ENCODE measurements at regions not wholly inside any gene's neighbourhood (a gene's known extent, or its start where the extent isn't known, plus 50 kb on each side); places are given as distances from the start of the nearest gene placed in this dataset.
"Not testable (repeated sequence)": the region's sequence is repeated elsewhere in the genome, so short reads cannot be mapped to it uniquely, and the experiment has no call there.

GRCh38 chr1:94754095-94754494 is 66.1 kb upstream of the SLC44A3 start:
- Histone ChIP-seq H3K9ac (ENCODE audit: insufficient read length, low read depth) (no peak overlapping the region), H3K9me3 (ENCODE audit: insufficient read depth, low read length) (peaks cover 8% of the 10 kb centered on the region), H3K4me1 (ENCODE audit: insufficient read depth, insufficient read length) (peaks cover 4% of the 10 kb centered on the region), H3K36me3 (ENCODE audit: insufficient read depth, insufficient read length, low read length) (no peaks in the 10 kb centered on the region), H3K27me3 (ENCODE audit: insufficient read depth, insufficient read length) (no peaks in the 10 kb centered on the region), H3K4me3 (ENCODE audit: insufficient read length, low read depth) (no peak overlapping the region)
- DNase-seq (ENCODE audit: low read depth, low spot score) = no peak
- no peak for TF ChIP-seq SUZ12 (IDR thresholded peaks at IDR 0.05; ENCODE audit: extremely low read depth, insufficient read depth, insufficient read length)
- TF ChIP-seq YY1 (IDR thresholded peaks at IDR 0.05; ENCODE audit: insufficient read depth, insufficient read length) = no peak
- no peak for TF ChIP-seq ZNF274 (IDR thresholded peaks at IDR 0.05; ENCODE audit: low read depth, low read length)

GRCh38 chr1:94753171-94753972 is 66.8 kb upstream of the SLC44A3 start:
- no peaks in the 10 kb centered on the region for H3K27me3 ChIP-seq (ENCODE audit: insufficient read depth, insufficient read length)
- H3K4me3 ChIP-seq (ENCODE audit: insufficient read length, low read depth) = no peak overlapping the region
- peaks cover 9% of the 10 kb centered on the region for H3K9me3 ChIP-seq (ENCODE audit: insufficient read depth, low read length)
- no peak for DNase-seq (ENCODE audit: low read depth, low spot score)
- TF ChIP-seq SUZ12 (IDR thresholded peaks at IDR 0.05; ENCODE audit: extremely low read depth, insufficient read depth, insufficient read length) (no peak), YY1 (IDR thresholded peaks at IDR 0.05; ENCODE audit: insufficient read depth, insufficient read length) (no peak), ZNF274 (IDR thresholded peaks at IDR 0.05; ENCODE audit: low read depth, low read length) (no peak)
- peaks cover 4% of the 10 kb centered on the region for H3K4me1 ChIP-seq (ENCODE audit: insufficient read depth, insufficient read length)
- H3K36me3 ChIP-seq (ENCODE audit: insufficient read depth, insufficient read length, low read length) = no peaks in the 10 kb centered on the region
- no peak overlapping the region for H3K9ac ChIP-seq (ENCODE audit: insufficient read length, low read depth)

GRCh38 chr1:94751483-94751882 is 68.7 kb upstream of the SLC44A3 start:
- not testable (repeated sequence) for H3K9ac ChIP-seq (ENCODE audit: insufficient read length, low read depth); H3K27me3 ChIP-seq (ENCODE audit: insufficient read depth, insufficient read length); H3K4me1 ChIP-seq (ENCODE audit: insufficient read depth, insufficient read length); H3K36me3 ChIP-seq (ENCODE audit: insufficient read depth, insufficient read length, low read length); H3K4me3 ChIP-seq (ENCODE audit: insufficient read length, low read depth); H3K9me3 ChIP-seq (ENCODE audit: insufficient read depth, low read length); DNase-seq (ENCODE audit: low read depth, low spot score)

- Histone ChIP-seq H3K9ac (ENCODE audit: insufficient read length, low read depth) (no peak overlapping the region), H3K36me3 (ENCODE audit: insufficient read depth, insufficient read length, low read length) (no peaks in the 10 kb centered on the region), H3K4me1 (ENCODE audit: insufficient read depth, insufficient read length) (no peaks in the 10 kb centered on the region), H3K27me3 (ENCODE audit: insufficient read depth, insufficient read length) (no peaks in the 10 kb centered on the region), H3K4me3 (ENCODE audit: insufficient read length, low read depth) (no peak overlapping the region), H3K9me3 (ENCODE audit: insufficient read depth, low read length) (peaks cover 9% of the 10 kb centered on the region)
- no peak for DNase-seq (ENCODE audit: low read depth, low spot score)
- no peak for TF ChIP-seq ZNF274 (IDR thresholded peaks at IDR 0.05; ENCODE audit: low read depth, low read length)
- no peak for TF ChIP-seq SUZ12 (IDR thresholded peaks at IDR 0.05; ENCODE audit: extremely low read depth, insufficient read depth, insufficient read length)
- TF ChIP-seq YY1 (IDR thresholded peaks at IDR 0.05; ENCODE audit: insufficient read depth, insufficient read length) = no peak
These were observed 73.3 kb upstream of the SLC44A3 start for GRCh38 chr1:94746635-94747525.

GRCh38 chr1:94745742-94746141 is 74.4 kb upstream of the SLC44A3 start:
- no peaks in the 10 kb centered on the region for H3K27me3 ChIP-seq (ENCODE audit: insufficient read depth, insufficient read length)
- H3K36me3 ChIP-seq (ENCODE audit: insufficient read depth, insufficient read length, low read length) = no peaks in the 10 kb centered on the region
- H3K9ac ChIP-seq (ENCODE audit: insufficient read length, low read depth) = no peak overlapping the region
- H3K4me3 ChIP-seq (ENCODE audit: insufficient read length, low read depth) = no peak overlapping the region
- DNase-seq (ENCODE audit: low read depth, low spot score) = no peak
- TF ChIP-seq SUZ12 (IDR thresholded peaks at IDR 0.05; ENCODE audit: extremely low read depth, insufficient read depth, insufficient read length) (no peak), YY1 (IDR thresholded peaks at IDR 0.05; ENCODE audit: insufficient read depth, insufficient read length) (no peak), ZNF274 (IDR thresholded peaks at IDR 0.05; ENCODE audit: low read depth, low read length) (no peak)
- H3K9me3 ChIP-seq (ENCODE audit: insufficient read depth, low read length) = peaks cover 9% of the 10 kb centered on the region
- H3K4me1 ChIP-seq (ENCODE audit: insufficient read depth, insufficient read length) = no peaks in the 10 kb centered on the region

GRCh38 chr1:94743862-94744261 is 76.3 kb upstream of the SLC44A3 start:
- Histone ChIP-seq H3K4me1 (ENCODE audit: insufficient read depth, insufficient read length) (no peaks in the 10 kb centered on the region), H3K4me3 (ENCODE audit: insufficient read length, low read depth) (no peak overlapping the region), H3K36me3 (ENCODE audit: insufficient read depth, insufficient read length, low read length) (no peaks in the 10 kb centered on the region), H3K27me3 (ENCODE audit: insufficient read depth, insufficient read length) (no peaks in the 10 kb centered on the region), H3K9ac (ENCODE audit: insufficient read length, low read depth) (no peak overlapping the region), H3K9me3 (ENCODE audit: insufficient read depth, low read length) (no peaks in the 10 kb centered on the region)
- TF ChIP-seq YY1 (IDR thresholded peaks at IDR 0.05; ENCODE audit: insufficient read depth, insufficient read length) (no peak), ZNF274 (IDR thresholded peaks at IDR 0.05; ENCODE audit: low read depth, low read length) (no peak), SUZ12 (IDR thresholded peaks at IDR 0.05; ENCODE audit: extremely low read depth, insufficient read depth, insufficient read length) (no peak)
- DNase-seq (ENCODE audit: low read depth, low spot score) = no peak

GRCh38 chr1:94741996-94742395 is 78.2 kb upstream of the SLC44A3 start:
- Histone ChIP-seq H3K9me3 (ENCODE audit: insufficient read depth, low read length) (no peaks in the 10 kb centered on the region), H3K4me1 (ENCODE audit: insufficient read depth, insufficient read length) (no peaks in the 10 kb centered on the region), H3K36me3 (ENCODE audit: insufficient read depth, insufficient read length, low read length) (no peaks in the 10 kb centered on the region), H3K4me3 (ENCODE audit: insufficient read length, low read depth) (no peak overlapping the region), H3K27me3 (ENCODE audit: insufficient read depth, insufficient read length) (no peaks in the 10 kb centered on the region), H3K9ac (ENCODE audit: insufficient read length, low read depth) (no peak overlapping the region)
- DNase-seq (ENCODE audit: low read depth, low spot score) = no peak
- TF ChIP-seq SUZ12 (IDR thresholded peaks at IDR 0.05; ENCODE audit: extremely low read depth, insufficient read depth, insufficient read length) (no peak), ZNF274 (IDR thresholded peaks at IDR 0.05; ENCODE audit: low read depth, low read length) (no peak), YY1 (IDR thresholded peaks at IDR 0.05; ENCODE audit: insufficient read depth, insufficient read length) (no peak)
